ENCODE measurements at regions not wholly inside any gene's neighbourhood (a gene's known extent, or its start where the extent isn't known, plus 50 kb on each side); places are given as distances from the start of the nearest gene placed in this dataset.

DNA sequence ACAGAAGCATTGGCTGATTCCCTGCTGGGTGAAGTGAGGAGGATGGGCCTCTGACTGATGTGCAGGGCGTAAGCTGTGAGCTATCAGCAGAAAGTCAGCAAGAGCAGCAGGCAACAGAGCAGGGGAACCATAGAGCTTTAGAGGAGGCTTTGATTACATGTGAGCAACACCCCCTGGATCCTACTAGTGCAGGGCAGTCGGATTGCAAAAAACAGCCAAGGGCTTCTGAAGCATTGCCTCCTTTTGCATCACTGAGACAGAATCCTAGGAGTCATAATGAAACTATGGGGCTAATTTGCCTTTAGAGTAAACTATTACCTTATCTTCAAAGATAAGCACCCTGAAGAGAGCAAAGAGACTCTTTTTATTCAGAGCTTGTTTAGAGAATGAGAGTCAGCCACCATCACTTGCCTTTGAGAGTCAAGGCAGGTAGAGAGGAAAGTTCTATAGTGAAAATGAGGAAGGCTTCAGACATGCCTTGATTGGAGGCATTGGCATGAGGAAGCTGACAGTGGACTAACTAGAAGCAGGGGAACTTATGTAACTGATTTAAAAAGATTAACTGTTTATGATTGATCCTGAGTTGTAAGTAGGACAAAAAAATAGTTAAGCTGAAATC is 420.3 kb downstream of the PDHA2 start:
- Mint-ChIP-seq H3K36me3 (ENCODE audit: insufficient read depth, unreplicated experiment) (no peaks in the 10 kb centered on the region), H3K27ac (ENCODE audit: unreplicated experiment) (no peak overlapping the region), H3K4me1 (ENCODE audit: low read depth, unreplicated experiment) (no peaks in the 10 kb centered on the region), H3K9me3 (ENCODE audit: low read depth, unreplicated experiment) (no peaks in the 10 kb centered on the region), H3K4me3 (ENCODE audit: low read depth, unreplicated experiment) (no peak overlapping the region), H3K27me3 (ENCODE audit: unreplicated experiment) (no peaks in the 10 kb centered on the region)
- no TSS peak for BruUV-seq (replicated peaks)
- TF ChIP-seq, protein P1, sequence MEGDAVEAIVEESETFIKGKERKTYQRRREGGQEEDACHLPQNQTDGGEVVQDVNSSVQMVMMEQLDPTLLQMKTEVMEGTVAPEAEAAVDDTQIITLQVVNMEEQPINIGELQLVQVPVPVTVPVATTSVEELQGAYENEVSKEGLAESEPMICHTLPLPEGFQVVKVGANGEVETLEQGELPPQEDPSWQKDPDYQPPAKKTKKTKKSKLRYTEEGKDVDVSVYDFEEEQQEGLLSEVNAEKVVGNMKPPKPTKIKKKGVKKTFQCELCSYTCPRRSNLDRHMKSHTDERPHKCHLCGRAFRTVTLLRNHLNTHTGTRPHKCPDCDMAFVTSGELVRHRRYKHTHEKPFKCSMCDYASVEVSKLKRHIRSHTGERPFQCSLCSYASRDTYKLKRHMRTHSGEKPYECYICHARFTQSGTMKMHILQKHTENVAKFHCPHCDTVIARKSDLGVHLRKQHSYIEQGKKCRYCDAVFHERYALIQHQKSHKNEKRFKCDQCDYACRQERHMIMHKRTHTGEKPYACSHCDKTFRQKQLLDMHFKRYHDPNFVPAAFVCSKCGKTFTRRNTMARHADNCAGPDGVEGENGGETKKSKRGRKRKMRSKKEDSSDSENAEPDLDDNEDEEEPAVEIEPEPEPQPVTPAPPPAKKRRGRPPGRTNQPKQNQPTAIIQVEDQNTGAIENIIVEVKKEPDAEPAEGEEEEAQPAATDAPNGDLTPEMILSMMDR (IDR thresholded peaks at IDR 0.05; ENCODE audit: unreplicated experiment): no peak
- no peak for DNase-seq
- intact Hi-C loops (cut with micrococcal nuclease; ENCODE audit: unreplicated experiment): no loop called here
- CTCF ChIA-PET: no interaction called here

DNA sequence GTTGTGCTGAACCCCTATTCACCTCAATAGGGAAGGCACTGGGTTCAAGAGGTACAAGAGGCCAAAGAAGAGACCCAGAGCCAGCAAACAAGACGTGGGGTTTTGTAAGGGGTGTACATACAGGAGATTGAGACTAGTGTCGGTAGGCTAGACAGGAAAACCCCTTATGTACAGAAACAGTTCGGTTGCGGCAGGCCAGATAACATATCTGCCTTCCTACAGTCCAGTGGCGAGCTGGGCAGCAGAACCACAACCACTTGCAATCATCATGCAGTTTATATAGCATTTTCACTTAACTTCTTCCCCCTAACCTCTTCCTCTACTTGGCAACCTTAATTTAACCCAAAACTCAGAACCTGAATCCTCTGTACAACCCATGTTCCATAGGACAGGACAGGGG is 422.2 kb downstream of the PDHA2 start:
- BruUV-seq (replicated peaks): no TSS peak
- Mint-ChIP-seq H3K4me3 (ENCODE audit: low read depth, unreplicated experiment) (no peak overlapping the region), H3K27me3 (ENCODE audit: unreplicated experiment) (no peaks in the 10 kb centered on the region), H3K27ac (ENCODE audit: unreplicated experiment) (no peak overlapping the region), H3K36me3 (ENCODE audit: insufficient read depth, unreplicated experiment) (no peaks in the 10 kb centered on the region), H3K9me3 (ENCODE audit: low read depth, unreplicated experiment) (no peaks in the 10 kb centered on the region), H3K4me1 (ENCODE audit: low read depth, unreplicated experiment) (no peaks in the 10 kb centered on the region)
- DNase-seq: no peak
- TF ChIP-seq, protein P1 (IDR thresholded peaks at IDR 0.05; ENCODE audit: unreplicated experiment): no peak
- intact Hi-C loops (cut with micrococcal nuclease; ENCODE audit: unreplicated experiment): no loop called here
- CTCF ChIA-PET: no interaction called here

GRCh38 chr4:96263291-96263690 is 423.4 kb downstream of the PDHA2 start:
- Mint-ChIP-seq H3K27me3 (ENCODE audit: unreplicated experiment) (no peaks in the 10 kb centered on the region), H3K27ac (ENCODE audit: unreplicated experiment) (no peak overlapping the region), H3K9me3 (ENCODE audit: low read depth, unreplicated experiment) (no peaks in the 10 kb centered on the region), H3K4me3 (ENCODE audit: low read depth, unreplicated experiment) (no peak overlapping the region), H3K36me3 (ENCODE audit: insufficient read depth, unreplicated experiment) (no peaks in the 10 kb centered on the region), H3K4me1 (ENCODE audit: low read depth, unreplicated experiment) (no peaks in the 10 kb centered on the region)
- DNase-seq: no peak
- TF ChIP-seq, protein P1 (IDR thresholded peaks at IDR 0.05; ENCODE audit: unreplicated experiment): no peak
- BruUV-seq (replicated peaks): no TSS peak
- CTCF ChIA-PET: no interaction called here
- intact Hi-C loops (cut with micrococcal nuclease; ENCODE audit: unreplicated experiment): no loop called here

DNA sequence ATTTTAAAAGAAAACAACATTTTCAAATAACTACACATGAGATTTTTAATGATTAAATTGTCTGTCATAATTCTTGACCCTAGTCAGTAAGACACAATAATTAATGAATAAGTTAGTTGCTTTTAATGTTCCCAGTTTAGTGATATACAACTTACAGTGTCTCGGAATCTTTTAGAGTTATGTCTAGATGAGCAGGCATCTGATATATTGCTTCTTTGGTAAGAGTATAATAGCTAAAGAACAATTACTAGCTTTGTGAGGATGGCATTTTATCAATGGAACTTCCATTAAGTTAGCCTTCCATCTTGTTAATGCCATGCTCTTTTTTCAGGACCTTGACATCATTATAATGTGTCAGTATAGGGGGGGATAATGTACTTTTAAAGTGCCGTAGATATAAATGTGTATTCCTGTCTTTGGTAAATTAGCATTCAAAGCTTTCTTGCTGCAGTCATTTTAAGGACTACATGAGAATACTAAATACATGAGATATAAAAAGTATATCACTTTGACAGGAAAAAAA is 425.1 kb downstream of the PDHA2 start:
- intact Hi-C loops (cut with micrococcal nuclease; ENCODE audit: unreplicated experiment): no loop called here
- Mint-ChIP-seq H3K27me3 (ENCODE audit: unreplicated experiment) (no peaks in the 10 kb centered on the region), H3K27ac (ENCODE audit: unreplicated experiment) (no peak overlapping the region), H3K9me3 (ENCODE audit: low read depth, unreplicated experiment) (no peaks in the 10 kb centered on the region), H3K36me3 (ENCODE audit: insufficient read depth, unreplicated experiment) (no peaks in the 10 kb centered on the region), H3K4me3 (ENCODE audit: low read depth, unreplicated experiment) (no peak overlapping the region), H3K4me1 (ENCODE audit: low read depth, unreplicated experiment) (no peaks in the 10 kb centered on the region)
- TF ChIP-seq, protein P1 (IDR thresholded peaks at IDR 0.05; ENCODE audit: unreplicated experiment): no peak
- BruUV-seq (replicated peaks): no TSS peak
- no peak for DNase-seq
- CTCF ChIA-PET: no interaction called here
